Amniotic stem cell (primary cell): ENCODE measurements at regions not wholly inside any gene's neighbourhood (a gene's known extent, or its start where the extent isn't known, plus 50 kb on each side); places are given as distances from the start of the nearest gene placed in this dataset.

Source experiments
- DNase-seq: peaks from one replicate; lab custom pipeline; 2025; lab: John Stamatoyannopoulos, UW

DNA sequence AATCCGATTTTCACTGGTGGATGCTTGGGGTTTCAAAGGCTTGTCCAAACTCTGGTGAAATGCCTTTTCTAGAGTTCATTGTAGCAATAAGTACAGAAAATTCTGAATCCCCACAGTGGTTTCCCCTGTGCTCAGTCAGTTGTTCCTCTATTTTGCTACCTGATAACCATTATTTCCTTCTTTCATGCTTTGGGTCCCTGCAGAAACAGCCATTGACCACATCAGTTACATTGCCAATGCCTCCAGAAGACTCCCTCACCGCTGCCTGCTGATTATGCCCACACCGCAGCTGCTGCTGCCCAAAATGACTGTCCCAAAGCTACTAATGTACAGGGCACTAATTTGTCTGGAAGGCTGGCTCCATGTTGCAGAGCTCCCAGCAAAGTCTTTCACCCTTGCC lies 517.3 kb downstream of the KLF12 start:
- no peak for DNase-seq

- DNase-seq: no peak
These were observed 523.2 kb downstream of the KLF12 start for GRCh38 chr13:73610799-73611592.

GRCh38 chr13:73608711-73609485 lies 525.3 kb downstream of the KLF12 start:
- DNase-seq: no peak

GRCh38 chr13:73608157-73608516 lies 526.1 kb downstream of the KLF12 start:
- DNase-seq: no peak

DNA sequence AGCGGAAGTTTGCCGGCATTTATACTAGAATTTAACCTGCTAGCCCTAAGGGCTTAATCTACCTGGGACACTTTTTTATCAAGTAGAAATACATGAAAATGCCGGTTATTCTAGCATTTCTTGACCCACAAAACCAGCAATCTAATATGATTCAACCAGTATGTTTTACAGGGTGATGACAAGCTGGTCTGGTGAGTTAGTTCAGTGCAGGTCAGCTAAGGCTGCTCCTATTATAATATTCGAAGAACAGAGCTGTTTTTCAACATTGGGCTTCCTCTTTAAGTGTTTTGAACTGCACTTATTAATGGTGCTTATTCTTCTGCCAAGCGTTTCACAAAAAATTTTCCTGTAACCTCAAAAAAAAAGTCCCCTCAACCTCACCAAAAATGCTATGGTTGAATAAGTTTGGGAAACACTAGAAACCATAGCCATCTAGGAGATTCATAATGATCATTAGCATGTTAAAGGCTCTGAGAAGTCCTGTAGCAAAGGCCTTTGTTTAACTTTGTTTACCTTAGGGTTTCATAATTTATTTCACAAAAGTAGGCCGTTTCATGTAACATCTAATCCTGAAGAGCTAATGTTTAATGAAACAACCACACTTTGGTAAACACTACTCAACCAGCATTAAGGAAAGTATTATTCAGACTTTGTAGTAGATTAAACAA lies 526.6 kb downstream of the KLF12 start:
- DNase-seq: no peak

DNA sequence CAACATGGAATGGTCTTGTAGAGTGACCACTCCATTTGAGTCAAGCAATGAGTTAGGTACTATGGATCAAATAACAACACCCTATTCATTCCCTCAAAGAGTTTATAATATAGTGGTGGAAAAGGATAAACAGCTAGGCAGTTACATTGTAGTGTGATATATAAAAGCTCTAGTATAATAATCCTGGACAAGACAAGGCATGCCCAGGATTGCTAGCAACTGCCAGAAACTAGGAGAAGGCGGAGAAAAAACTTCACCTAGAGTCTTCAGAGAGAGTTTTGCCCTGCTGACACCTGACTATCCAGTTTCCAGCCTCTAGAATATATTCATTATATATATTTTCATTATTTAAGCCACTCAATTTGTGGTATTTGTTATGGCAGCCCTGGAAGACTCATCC lies 530.6 kb downstream of the KLF12 start:
- no peak for DNase-seq

DNA sequence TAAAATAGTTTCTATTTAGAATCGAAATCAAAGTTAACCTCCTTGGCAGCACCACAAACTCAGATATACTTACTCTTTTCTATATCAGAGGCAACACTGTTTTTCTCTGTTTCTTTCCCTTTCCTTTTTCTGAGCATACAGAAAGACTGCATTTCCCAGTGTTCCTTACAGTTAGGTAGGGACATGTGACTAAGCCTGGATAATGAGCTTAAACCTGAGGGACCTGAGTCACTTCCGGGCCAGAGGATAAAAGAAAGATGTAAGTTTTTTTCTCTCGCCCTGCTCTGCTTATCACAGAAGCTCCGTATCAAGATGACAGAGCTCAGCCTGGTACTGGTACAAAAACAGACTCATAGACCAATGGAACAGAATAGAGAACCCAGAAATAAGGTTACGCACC lies 531.9 kb downstream of the KLF12 start:
- DNase-seq: no peak

DNA sequence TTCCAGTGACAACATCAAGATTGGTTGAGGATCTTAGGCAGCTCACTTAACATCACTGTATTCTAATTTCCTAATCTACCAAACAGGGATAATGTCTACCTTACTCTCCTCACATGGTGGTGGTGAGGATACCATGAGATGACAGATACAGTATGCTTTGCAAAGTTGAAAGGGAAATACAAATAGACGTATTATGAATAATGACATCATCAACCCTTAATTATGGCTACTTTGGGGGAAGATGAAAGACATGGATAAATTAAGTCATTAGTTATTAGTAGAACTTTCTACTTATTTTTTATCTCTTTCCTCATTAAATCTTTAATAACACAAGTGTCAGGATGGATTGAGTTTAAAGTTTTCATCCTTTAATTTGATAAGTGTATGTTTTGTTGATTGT lies 532.5 kb downstream of the KLF12 start:
- no peak for DNase-seq

DNA sequence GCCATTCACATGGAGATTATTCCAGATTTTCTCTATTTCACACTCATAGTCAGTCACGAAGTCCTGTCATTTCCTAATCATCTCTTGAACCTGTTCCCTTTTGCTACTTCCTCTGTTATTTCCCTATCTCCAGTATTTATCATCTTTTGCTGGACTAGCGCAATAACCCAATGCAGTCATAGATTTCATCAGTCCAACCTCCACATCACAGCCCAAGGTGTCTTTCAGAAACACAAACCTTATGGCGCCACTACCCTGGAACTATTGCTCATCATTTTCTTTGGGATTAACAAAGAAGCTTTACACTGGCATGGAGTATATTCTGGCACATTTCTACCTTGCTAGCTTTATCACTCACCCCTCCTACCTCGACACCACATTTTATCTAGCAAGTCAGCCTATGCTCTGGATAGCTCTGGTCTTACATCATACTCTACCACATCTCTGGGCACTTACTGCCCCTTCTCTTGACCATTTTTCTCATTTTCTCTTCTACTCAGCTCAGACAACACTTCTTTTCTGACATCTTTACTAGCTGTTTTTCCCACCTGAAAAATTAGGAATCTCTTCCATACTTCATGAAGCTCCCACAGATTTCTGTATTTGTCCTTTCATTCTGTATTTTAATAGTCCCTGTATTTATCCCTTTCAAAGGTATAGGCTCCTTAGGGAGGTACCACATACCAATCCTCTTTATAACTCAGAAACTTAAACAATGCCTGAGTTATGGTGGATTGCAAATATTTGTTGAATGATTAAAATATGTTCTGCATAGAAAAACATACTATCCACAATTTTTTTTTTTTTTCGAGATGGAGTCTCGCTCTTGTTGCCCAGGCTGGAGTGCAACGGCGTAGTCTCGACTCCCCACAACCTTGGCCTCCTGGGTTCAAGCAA lies 534.7 kb downstream of the KLF12 start:
- DNase-seq: no peak

DNA sequence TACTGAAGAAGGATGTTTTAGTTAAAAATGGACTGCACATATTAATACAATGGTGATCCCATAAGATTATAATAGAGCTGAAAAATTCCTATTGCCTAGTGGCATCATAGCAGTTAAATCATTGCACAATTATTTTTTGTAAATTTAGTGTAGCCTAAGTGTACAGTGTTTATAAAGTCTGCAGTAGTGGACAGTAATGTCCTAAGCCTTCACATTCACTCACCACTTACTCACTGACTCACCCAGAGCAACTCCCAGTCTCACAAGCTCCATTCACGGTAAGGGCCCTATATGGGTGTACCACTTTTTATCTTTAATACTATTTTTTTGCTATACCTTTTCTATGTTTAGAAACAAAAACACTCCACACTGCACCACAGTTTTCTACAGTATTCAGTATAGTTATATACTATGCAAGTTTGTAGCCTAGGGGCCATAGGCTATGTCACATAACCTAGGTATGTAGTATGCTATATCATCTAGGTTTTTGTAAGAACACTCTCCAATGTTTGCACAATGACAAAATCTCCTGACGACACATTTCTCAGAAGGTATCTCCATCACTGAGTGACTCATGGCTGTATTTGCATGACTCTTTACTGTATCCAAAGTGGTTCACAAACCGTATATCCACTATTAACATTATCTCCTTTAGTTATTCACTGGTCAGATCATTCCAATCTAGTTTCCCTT lies 536.0 kb downstream of the KLF12 start:
- DNase-seq: no peak

DNA sequence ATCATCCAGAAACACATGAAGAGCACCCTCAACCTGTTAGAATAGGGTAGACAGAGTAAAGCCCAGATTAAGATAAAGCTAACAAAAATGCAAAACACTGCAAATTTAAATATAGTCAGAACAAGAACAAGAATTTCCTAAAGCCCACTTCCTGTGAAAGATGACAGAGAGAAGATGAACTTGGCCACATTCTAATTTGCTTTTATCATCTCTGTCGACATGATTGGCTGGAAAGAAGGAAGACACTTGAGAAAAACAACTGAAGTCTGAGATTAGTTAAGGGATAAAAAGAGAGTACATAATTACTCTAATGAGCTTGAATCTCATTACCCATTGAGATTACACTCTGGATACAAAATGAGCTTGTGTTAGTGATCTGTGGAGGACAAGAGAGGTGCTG lies 537.6 kb downstream of the KLF5 start:
- DNase-seq: no peak

DNA sequence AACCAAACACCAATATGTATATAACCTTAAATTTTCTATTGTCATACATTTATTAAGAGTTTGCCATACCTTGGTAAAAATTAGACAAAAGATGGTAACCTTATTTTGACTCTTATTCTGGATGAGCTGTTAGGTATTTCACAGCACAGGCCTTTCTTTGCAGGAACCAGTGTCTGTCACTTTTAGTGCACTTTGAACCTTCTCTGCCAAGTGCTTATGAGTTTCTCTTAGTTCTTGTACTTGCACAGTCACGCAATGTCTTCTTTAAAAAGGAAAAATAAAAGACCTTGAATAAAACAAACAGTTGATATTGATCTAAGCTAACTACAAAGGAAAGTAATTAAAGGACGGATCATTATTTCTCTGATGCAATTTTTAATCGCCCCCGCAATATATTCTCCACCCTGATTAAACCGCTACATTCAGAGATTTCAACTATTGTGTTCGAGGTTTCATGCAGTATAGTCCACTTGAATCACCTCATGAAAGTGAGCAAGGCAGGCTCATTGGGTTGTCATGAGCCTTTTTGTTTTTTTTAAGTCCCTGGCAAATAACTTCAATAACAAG lies 534.5 kb downstream of the KLF5 start:
- no peak for DNase-seq

- no peak for DNase-seq
These were observed 533.1 kb downstream of the KLF5 start for GRCh38 chr13:73591861-73592260.

DNA sequence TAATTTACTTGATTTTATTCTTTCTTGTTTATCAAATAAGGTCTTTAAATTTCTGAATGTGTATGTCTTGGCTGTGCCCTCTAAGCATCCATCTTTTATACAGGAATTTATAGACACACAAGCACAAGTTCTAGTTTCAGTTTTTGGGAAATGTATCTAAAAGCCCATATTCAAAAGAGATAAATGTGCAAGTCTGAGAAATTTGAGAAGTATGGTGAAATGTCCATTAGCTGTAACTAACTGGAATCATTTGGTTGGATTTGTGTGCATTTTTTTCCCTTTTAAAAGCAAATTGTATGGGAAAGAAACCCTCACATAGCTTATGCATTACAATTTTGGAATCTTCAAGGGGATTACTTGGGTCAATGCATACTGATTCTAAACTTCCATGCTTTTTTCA lies 532.0 kb downstream of the KLF5 start:
- DNase-seq: no peak

GRCh38 chr13:73585236-73585635 lies 526.4 kb downstream of the KLF5 start:
- no peak for DNase-seq

- no peak for DNase-seq
These were observed 524.5 kb downstream of the KLF5 start for GRCh38 chr13:73583331-73583730.

DNA sequence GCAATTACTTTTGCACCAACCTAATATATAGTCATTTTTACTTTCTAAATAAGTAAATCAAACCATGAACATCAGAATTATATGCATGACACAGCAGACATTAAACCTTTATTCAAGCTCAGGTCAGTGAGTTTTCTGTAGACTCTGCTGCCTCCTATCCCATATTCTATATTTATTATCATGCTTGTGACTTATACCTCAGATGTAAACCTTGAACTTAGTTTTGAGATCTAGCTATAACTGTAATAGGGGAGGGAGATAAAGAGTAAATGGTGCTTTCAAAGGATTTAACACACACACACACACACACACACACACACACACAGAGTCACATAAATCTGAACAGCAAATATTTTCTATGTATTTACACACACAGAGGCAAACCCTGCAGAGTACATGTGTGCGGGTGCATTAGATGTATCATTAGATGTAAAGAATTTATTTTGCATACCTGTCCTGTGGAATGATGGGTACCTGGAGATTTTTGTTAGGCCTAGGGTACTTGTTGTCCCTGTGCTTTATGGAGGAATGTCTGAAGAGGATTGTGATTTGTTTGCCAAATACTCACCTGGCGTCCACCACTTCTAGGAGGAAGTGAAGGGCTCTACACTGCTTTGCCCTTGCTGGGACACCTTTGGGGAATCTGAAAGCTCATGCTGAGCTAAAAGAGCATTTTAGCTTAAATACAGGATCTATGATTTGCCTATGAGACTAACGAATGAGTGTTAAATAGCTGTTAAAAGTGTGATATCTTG lies 521.9 kb downstream of the KLF5 start:
- no peak for DNase-seq

GRCh38 chr13:73579574-73580274 lies 520.9 kb downstream of the KLF5 start:
- DNase-seq: no peak

DNA sequence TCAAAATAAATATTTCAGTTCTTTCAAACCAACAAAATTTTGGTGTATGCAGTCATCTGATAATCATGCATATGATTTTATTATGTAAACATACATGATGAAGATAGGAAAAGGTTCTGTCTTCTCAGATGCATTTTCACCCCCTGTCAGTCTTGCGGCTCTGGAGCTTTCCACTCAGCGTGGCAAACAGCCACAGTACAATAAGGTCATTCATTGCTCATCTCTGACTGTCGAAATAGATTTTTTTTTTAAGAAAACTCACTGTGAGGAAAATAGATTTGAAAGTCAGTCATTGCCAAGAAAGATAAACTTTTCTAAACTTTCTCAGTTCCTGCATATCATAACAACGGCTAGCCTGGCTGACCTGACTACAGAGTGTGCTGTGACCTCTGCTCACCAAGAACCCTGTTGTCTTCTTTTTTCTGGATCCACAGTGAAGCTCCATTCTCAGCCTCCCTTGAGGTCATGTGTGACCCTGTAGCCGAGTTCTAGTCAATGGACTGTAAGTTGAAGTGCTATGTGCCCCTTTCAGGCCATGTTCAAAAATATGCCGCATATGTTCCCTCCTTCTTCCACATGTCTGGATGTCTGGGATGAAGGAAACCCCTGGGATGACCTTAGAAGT lies 519.6 kb downstream of the KLF5 start:
- no peak for DNase-seq
